Lower leg skin (tissue), 3 donors: ENCODE measurements at regions not wholly inside any gene's neighbourhood (a gene's known extent, or its start where the extent isn't known, plus 50 kb on each side); places are given as distances from the start of the nearest gene placed in this dataset.

Source experiments
- POLR2A ChIP-seq, 2 donors: fragments of 450-650 bp; IDR thresholded peaks; one replicate each; pipeline ENCODE4 v1.6.1; 2016 to 2017; ENCODE audit warnings: antibody characterized with exemption in 2 of 2, mild to moderate bottlenecking in 1 of 2, moderate library complexity in 1 of 2
- TF ChIP-seq, protein P1 (sequence below), 3 donors: fragments of 450-650 bp; IDR thresholded peaks; one replicate each; pipeline ENCODE4 v1.5.1; 2016; ENCODE audit warnings: antibody characterized with exemption in 3 of 3, mild to moderate bottlenecking in 3 of 3, moderate library complexity in 2 of 3

DNA sequence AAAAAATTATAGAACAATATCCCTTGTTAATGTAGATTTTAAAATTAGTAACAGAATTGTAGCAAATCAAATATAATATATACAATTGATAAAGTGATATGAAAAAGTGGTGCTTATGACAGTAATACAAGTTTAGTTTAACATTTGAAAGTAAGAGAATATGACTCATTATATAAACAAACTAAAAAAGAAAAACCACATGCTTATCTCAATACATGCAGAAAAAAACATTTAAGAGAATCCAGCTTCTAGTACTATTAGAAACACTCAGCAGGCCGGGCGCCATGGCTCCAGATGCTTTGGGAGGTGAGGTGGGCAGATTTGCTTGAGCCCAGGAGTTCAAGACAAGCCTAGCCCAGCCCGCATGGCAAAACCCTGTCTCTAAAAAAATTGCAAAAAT lies 60.7 kb upstream of the LAMA2 start:
- TF ChIP-seq, protein P1, sequence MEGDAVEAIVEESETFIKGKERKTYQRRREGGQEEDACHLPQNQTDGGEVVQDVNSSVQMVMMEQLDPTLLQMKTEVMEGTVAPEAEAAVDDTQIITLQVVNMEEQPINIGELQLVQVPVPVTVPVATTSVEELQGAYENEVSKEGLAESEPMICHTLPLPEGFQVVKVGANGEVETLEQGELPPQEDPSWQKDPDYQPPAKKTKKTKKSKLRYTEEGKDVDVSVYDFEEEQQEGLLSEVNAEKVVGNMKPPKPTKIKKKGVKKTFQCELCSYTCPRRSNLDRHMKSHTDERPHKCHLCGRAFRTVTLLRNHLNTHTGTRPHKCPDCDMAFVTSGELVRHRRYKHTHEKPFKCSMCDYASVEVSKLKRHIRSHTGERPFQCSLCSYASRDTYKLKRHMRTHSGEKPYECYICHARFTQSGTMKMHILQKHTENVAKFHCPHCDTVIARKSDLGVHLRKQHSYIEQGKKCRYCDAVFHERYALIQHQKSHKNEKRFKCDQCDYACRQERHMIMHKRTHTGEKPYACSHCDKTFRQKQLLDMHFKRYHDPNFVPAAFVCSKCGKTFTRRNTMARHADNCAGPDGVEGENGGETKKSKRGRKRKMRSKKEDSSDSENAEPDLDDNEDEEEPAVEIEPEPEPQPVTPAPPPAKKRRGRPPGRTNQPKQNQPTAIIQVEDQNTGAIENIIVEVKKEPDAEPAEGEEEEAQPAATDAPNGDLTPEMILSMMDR (IDR thresholded peaks at IDR 0.05): no peak
- no peak for TF ChIP-seq POLR2A (IDR thresholded peaks at IDR 0.05)
